HS-27A (cell line): ENCODE measurements at regions not wholly inside any gene's neighbourhood (a gene's known extent, or its start where the extent isn't known, plus 50 kb on each side); places are given as distances from the start of the nearest gene placed in this dataset.

Experiments
- DNase-seq: peaks from one replicate; pipeline ENCODE4 v3.0.0-alpha.2; 2012; ENCODE audit warnings: low read depth, missing footprints

DNA sequence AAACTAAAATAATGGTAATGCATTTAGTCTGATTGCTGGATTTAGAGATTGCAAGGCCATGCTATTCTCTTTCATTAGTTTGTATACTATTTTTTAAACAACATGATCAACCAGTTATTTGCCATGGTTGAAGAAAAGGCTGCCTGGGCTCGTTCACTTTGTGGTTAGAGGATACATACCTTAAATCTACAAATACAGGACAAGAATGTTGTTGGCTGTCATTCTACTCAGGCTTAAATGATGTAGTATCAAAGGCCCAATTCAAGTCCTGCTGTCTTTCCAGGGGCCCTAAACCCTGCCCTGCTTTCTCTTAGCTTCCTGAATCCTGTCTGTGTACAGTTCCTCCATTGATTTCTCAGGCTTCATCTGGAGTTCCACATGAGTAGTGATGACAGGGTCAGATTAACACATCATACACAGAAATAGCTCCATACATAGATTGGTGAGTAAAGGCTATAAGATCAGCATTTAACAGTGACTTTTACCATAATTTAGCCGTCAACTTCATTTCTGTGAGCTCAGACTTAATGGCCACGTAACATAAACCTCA, 114.9 kb upstream of the GPRIN3 start:
- DNase-seq: no peak

DNA sequence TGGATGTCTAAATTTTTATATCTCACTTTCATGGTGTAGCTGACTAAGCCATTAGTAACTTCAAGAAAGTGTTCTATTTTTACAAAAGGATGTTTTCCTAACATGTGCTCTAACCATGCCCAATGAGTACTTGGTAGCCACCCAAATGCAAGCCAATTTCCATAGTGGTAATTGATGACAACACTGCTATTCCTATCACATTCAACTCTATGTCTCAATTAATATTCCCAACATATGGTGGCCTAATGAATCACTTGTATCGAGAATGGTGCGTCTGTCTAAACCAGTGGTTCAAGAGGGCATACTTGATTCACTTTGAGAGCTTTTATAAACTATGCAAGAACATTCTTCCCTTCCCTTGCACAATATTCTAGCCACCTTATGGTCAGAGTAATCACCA, 112.9 kb upstream of the GPRIN3 start:
- no peak for DNase-seq

- no peak for DNase-seq
Observed at GRCh38 chr4:89419111-89419695, 111.6 kb upstream of the GPRIN3 start.

DNA sequence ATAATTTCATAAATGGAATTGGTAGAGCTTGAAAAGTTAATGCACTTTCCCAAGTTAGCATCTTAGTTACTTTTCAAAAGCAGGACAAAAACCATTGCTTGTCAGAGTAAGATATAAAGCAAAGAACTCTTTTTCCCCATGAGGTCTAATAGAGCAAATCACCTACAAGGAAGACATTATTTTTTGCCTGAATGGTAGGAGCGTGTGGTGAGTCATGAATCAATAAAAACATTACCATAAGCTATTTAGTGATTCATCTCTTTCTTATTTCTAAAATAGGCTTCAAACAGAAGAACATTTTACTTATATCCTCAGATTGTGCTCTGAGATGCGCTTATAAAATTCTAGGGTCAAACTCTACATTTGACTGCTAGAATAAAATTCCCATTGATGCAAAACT, 109.4 kb upstream of the GPRIN3 start:
- DNase-seq: no peak

GRCh38 chr4:89413518-89413917, 105.9 kb upstream of the GPRIN3 start:
- no peak for DNase-seq

GRCh38 chr4:89411539-89412309, 104.1 kb upstream of the GPRIN3 start:
- no peak for DNase-seq

- DNase-seq: no peak
Observed at GRCh38 chr4:89410687-89411086, 103.1 kb upstream of the GPRIN3 start.

- no peak for DNase-seq
Observed at GRCh38 chr4:89404530-89404929, 96.9 kb upstream of the GPRIN3 start.

DNA sequence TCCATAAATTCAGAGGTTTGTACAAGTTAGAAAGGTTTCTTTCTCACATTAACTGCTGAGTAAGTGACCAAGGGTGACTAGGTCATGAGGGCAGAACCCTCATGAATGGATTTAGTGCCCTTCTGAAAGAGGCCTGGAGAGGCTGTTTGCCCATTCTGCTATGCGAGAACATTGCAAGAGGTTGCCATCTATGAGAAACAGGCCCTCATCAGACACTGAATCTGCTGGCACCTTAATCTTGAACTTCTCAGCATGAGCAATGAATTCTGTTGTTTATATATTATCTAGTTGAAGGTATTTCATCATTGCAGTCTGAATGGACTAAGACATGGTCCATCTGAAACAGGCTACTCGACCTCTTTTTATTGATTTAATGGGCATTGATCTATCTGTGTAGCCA, 96.2 kb upstream of the GPRIN3 start:
- DNase-seq: no peak

GRCh38 chr4:89400287-89401035, 92.9 kb upstream of the GPRIN3 start:
- DNase-seq: no peak

GRCh38 chr4:89398644-89399043, 91.0 kb upstream of the GPRIN3 start:
- DNase-seq: no peak

- no peak for DNase-seq
Observed at GRCh38 chr4:89398146-89398545, 90.5 kb upstream of the GPRIN3 start.

DNA sequence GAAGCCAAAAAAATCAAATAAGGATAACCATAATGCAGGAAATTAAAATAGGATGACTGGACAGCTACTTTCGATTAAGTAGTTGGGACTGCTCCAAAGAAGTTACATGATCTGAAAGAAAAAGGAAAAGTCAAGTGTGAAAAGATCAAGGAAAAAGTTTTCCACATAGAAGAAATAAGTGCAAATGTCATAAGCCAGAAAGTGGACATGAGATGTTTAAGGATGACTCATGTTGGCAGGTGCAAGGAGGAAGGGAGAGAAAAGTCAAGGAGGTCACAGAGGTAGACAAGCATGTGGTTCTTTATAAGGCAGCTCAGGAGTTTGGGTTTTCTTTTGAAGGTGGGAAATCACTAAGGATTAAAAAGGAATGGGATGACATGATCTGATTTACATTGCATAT, 89.8 kb upstream of the GPRIN3 start:
- DNase-seq: no peak

- no peak for DNase-seq
Observed at GRCh38 chr4:89382439-89382838, 74.8 kb upstream of the GPRIN3 start.

GRCh38 chr4:89380980-89381379, 73.4 kb upstream of the GPRIN3 start:
- no peak for DNase-seq

- DNase-seq: no peak
Observed at GRCh38 chr4:89379511-89380044, 72.0 kb upstream of the GPRIN3 start.

DNA sequence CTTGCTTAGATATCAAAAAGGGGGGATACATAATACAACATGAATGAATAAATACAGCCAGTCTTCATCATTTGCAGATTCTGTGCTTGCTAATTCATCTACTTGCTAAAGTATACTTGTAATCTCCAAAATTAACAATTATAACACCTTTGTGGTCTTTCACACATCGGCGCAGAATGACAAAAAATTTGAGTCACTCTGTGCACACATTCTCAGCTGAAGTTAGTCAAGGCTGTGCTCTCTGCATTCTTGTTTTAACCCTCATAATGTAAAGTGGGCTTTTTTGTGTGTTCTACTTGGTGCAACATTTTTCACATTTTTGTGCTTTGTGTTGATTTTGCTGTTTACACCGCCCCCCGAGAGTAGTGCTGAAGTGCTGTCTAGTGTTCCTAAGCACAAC, 65.8 kb upstream of the GPRIN3 start:
- no peak for DNase-seq

DNA sequence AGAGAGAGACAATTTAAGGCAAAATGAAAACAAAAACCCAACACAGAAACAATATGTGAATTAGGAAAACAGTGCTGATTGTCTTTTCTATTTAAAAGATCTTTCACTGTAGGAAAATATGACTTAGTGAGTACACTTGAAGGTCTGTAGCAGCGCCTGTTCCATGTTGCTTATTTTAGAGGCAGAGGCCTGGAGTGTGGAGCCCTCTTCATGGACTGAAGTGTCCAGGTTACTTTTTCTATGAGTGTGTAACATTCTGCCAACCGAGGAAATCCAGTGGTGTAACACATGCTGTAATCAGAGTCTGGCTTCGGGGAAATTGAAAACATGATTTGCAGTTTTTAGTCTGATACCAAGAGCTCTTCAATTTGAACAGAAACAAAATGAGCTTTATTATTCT, 64.0 kb upstream of the GPRIN3 start:
- no peak for DNase-seq

GRCh38 chr4:89369581-89369980, 62.0 kb upstream of the GPRIN3 start:
- DNase-seq: no peak

DNA sequence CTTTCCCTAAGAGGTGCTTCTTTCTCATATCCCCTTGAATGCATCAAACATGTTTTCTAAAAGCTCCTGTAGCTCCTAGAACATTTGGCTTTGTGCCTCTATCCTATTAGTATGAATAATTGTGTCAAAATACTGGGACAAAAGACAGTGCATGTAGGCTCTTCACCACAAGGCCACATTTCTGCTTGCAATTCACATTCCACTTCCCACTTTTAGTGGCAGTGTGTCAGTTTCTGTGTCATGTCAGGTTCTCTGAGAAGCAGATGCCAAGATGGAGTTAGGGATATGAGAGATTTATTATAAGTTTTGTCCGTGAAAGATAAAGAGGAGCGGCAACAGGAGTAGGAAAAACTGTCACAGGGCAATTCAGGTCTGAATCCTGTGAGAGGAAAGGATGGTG, 61.3 kb upstream of the GPRIN3 start:
- DNase-seq: no peak

DNA sequence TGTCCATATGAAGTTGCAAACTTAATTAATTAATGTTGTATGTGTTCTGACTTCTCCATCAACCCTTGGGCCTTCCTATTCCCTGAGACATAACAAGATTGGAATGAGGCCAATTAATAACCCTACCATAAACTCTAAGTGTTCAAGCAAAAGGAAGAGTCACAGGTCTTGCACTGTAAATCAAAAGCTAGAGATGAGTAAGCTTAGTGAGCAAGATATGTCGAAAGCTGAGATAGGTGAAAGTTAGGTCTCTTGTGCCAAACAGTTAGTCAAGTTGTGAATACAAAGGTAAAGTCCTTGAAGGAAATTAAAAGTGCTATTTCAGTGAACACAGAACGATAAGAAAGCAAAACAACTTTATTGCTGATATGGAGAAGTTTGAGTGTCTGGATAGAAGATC, 58.2 kb upstream of the GPRIN3 start:
- no peak for DNase-seq

- DNase-seq: no peak
Observed at GRCh38 chr4:89365375-89365774, 57.8 kb upstream of the GPRIN3 start.

- DNase-seq: no peak
Observed at GRCh38 chr4:89364541-89364940, 56.9 kb upstream of the GPRIN3 start.
